CD8-positive, alpha-beta memory T cell (primary cell): ENCODE measurements at regions not wholly inside any gene's neighbourhood (a gene's known extent, or its start where the extent isn't known, plus 50 kb on each side); places are given as distances from the start of the nearest gene placed in this dataset.

Experiments
- CTCF ChIA-PET: fragments of 350-600 bp; sonication (Branson Sonifier 250); formaldehyde crosslinking; loops from one replicate; lab custom pipeline; 2021; ENCODE audit warnings: antibody characterized with exemption; lab: Charles Lee
- POLR2A ChIA-PET: fragments of 350-600 bp; sonication (Branson Sonifier 250); formaldehyde crosslinking; loops from one replicate; lab custom pipeline; 2021; ENCODE audit warnings: antibody characterized with exemption; lab: Charles Lee
- DNase-seq, 5 donors: peaks; one replicate each; pipeline versions ENCODE4 v3.0.0 to v3.0.0-alpha.2; 2020 to 2022; ENCODE audit warnings: mixed read lengths in 1 of 5
- H3K27ac ChIP-seq: one replicate; pipeline ENCODE4 v1.7.0; 2013; ENCODE audit warnings: low read depth, mild to moderate bottlenecking, low read length, moderate library complexity
- H3K27me3 ChIP-seq: 2 replicates; pipeline ENCODE4 v1.7.0; 2013; ENCODE audit warnings: low read length, mild to moderate bottlenecking; ENCODE audit not compliant: insufficient read depth, poor library complexity, severe bottlenecking
- H3K36me3 ChIP-seq: 2 replicates; pipeline ENCODE4 v1.7.0; 2013; ENCODE audit warnings: mild to moderate bottlenecking, low read length, moderate library complexity; ENCODE audit not compliant: insufficient read depth
- H3K4me1 ChIP-seq: 2 replicates; pipeline ENCODE4 v1.7.0; 2013; ENCODE audit warnings: mild to moderate bottlenecking, low read length, moderate library complexity; ENCODE audit not compliant: insufficient read depth
- H3K4me3 ChIP-seq: 2 replicates; pipeline ENCODE4 v1.7.0; 2013; ENCODE audit warnings: mild to moderate bottlenecking, low read length
- H3K9me3 ChIP-seq: 2 replicates; pipeline ENCODE4 v1.7.0; 2013; ENCODE audit warnings: mild to moderate bottlenecking, low read length
- H3K27ac Mint-ChIP-seq, 8 donors: one replicate each; pipeline ENCODE4 v1.8.0; 2020 to 2021; ENCODE audit warnings: mixed read lengths in 8 of 8, mild to moderate bottlenecking in 6 of 8, inconsistent platforms in 3 of 8, moderate library complexity in 3 of 8
- H3K27me3 Mint-ChIP-seq, 2 donors: one replicate each; pipeline ENCODE4 v1.8.0; 2020 to 2021; ENCODE audit warnings: mixed read lengths in 2 of 2, mild to moderate bottlenecking in 1 of 2, moderate library complexity in 1 of 2
- H3K36me3 Mint-ChIP-seq, 3 donors: one replicate each; pipeline ENCODE4 v1.8.0; 2020 to 2021; ENCODE audit warnings: mixed read lengths in 3 of 3, inconsistent platforms in 1 of 3, mild to moderate bottlenecking in 1 of 3
- H3K4me1 Mint-ChIP-seq, 3 donors: one replicate each; pipeline ENCODE4 v1.8.0; 2020 to 2021; ENCODE audit warnings: mixed read lengths in 3 of 3, inconsistent platforms in 1 of 3, mild to moderate bottlenecking in 1 of 3
- H3K4me3 Mint-ChIP-seq, 7 donors: one replicate each; pipeline ENCODE4 v1.8.0; 2020 to 2021; ENCODE audit warnings: mixed read lengths in 7 of 7, mild to moderate bottlenecking in 6 of 7, moderate library complexity in 4 of 7, inconsistent platforms in 2 of 7
- H3K9me3 Mint-ChIP-seq, 5 donors: one replicate each; pipeline ENCODE4 v1.8.0; 2020 to 2022; ENCODE audit warnings: mixed read lengths in 5 of 5, mild to moderate bottlenecking in 3 of 5, moderate library complexity in 2 of 5, inconsistent platforms in 1 of 5

DNA sequence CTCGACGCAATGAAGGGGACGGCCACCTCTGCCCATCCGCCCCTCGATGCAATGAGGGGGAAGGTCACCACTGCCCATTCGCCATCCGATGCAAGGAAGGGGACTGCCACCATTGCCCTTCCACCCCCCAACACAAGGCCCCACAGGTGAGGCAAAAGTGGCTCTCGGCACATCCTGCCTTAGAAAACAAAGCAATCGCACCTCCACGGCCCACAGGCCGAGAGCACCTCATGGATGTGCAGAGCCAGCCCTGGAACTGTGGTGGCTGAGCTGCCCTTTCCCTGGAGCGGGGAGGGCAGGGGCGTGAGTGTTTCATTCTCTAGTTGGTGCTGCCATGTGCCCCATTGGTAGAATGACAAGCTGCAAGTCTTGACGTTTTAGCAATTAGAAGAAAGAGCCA is 320.6 kb upstream of the SALL3 start:
- Histone ChIP-seq H3K36me3 (no peaks in the 10 kb centered on the region), H3K4me1 (no peaks in the 10 kb centered on the region), H3K27ac (no peak overlapping the region), H3K4me3 (no peak overlapping the region), H3K9me3 (no peaks in the 10 kb centered on the region), H3K27me3 (no peaks in the 10 kb centered on the region)
- CTCF ChIA-PET, result no interaction called here
- no peak for DNase-seq
- no peaks in the 10 kb centered on the region for H3K36me3 Mint-ChIP-seq
- H3K4me3 Mint-ChIP-seq, result no peak overlapping the region
- no peak overlapping the region for H3K27ac Mint-ChIP-seq
- H3K9me3 Mint-ChIP-seq, result peaks cover 0 to 7% (median 3%) of the 10 kb centered on the region in 5 donors
- H3K4me1 Mint-ChIP-seq, result no peaks in the 10 kb centered on the region
- POLR2A ChIA-PET, result no interaction called here
- peaks cover 4 to 14% of the 10 kb centered on the region in 2 donors for H3K27me3 Mint-ChIP-seq

DNA sequence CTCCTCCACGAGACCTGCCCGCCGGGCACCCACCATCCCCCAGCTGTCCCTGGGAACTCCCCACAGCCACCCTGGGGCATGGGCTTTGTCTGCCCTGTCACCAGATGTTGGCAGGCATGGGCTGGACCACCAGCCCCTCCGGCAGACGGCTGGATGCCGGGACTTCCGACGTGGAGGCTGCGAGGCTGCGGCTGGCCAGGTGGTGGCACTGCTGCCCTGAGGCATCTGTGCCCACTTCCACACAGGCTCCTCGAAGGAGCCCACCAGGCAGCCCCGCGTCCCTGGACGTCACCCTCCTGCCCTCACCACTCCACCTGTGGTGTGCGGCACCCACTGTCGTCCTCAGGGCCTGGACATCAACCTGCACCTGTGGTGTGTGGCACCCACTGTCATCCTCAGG is 319.9 kb upstream of the SALL3 start:
- CTCF ChIA-PET, result no interaction called here
- H3K4me1 Mint-ChIP-seq, result no peaks in the 10 kb centered on the region
- Histone ChIP-seq H3K9me3 (no peaks in the 10 kb centered on the region), H3K4me1 (no peaks in the 10 kb centered on the region), H3K27ac (no peak overlapping the region), H3K36me3 (no peaks in the 10 kb centered on the region), H3K4me3 (no peak overlapping the region), H3K27me3 (no peaks in the 10 kb centered on the region)
- no peak overlapping the region for H3K27ac Mint-ChIP-seq
- POLR2A ChIA-PET, result no interaction called here
- no peak overlapping the region for H3K4me3 Mint-ChIP-seq
- peaks cover 0 to 7% (median 3%) of the 10 kb centered on the region in 5 donors for H3K9me3 Mint-ChIP-seq
- DNase-seq, result no peak
- peaks cover 4 to 14% of the 10 kb centered on the region in 2 donors for H3K27me3 Mint-ChIP-seq
- no peaks in the 10 kb centered on the region for H3K36me3 Mint-ChIP-seq

DNA sequence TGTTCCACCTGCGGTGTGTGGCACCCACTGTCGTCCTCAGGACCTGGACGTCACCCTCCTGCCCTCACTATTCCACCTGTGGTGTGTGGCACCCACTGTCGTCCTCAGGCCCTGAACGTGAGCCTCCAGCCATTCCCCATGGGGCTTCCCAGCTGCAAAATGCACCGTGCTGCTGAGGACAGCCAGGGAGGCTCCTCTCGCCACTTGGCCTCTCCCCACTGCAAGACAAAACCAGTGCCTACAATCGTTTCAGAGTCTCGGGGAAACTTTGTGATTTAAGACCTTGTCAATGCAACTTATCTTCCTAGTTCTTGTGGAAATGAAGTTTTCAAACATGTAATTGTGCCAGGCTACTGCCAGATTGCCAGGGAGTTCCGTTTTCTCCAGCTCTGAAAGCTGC is 319.3 kb upstream of the SALL3 start:
- Mint-ChIP-seq H3K4me3 (no peak overlapping the region), H3K27ac (no peak overlapping the region), H3K9me3 (peaks cover 0 to 7% (median 3%) of the 10 kb centered on the region in 5 donors), H3K27me3 (peaks cover 4 to 14% of the 10 kb centered on the region in 2 donors), H3K4me1 (no peaks in the 10 kb centered on the region), H3K36me3 (no peaks in the 10 kb centered on the region)
- no peak overlapping the region for H3K4me3 ChIP-seq
- ChIA-PET CTCF (no interaction called here), POLR2A (no interaction called here)
- no peak overlapping the region for H3K27ac ChIP-seq
- no peaks in the 10 kb centered on the region for H3K27me3 ChIP-seq
- no peaks in the 10 kb centered on the region for H3K4me1 ChIP-seq
- no peak for DNase-seq
- H3K36me3 ChIP-seq, result no peaks in the 10 kb centered on the region
- no peaks in the 10 kb centered on the region for H3K9me3 ChIP-seq

DNA sequence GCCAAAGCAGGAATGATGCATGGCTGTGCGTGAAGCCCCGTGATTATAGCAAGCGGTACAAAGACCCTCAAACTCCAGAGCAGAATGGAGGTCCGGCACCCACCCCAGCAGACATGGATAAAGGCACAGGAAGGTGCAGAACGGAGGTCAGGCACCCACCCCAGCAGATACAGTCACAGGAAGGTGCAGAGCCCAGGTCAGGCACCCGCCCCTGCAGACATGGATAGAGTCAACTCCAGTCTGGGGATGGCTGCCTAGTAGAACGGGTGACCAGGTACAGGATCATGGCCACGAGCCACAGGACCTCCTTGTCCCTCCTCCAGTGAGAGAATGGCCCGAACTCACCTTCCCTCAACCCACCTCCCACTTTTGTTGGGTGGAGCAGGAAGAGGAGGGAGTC is 318.3 kb upstream of the SALL3 start:
- ChIA-PET CTCF (no interaction called here), POLR2A (no interaction called here)
- no peaks in the 10 kb centered on the region for H3K27me3 ChIP-seq
- no peaks in the 10 kb centered on the region for H3K9me3 ChIP-seq
- no peak overlapping the region for H3K27ac ChIP-seq
- no peak for DNase-seq
- no peaks in the 10 kb centered on the region for H3K36me3 Mint-ChIP-seq
- no peaks in the 10 kb centered on the region for H3K4me1 ChIP-seq
- peaks cover 0 to 5% (median 0%) of the 10 kb centered on the region in 5 donors for H3K9me3 Mint-ChIP-seq
- no peak overlapping the region for H3K4me3 ChIP-seq
- no peaks in the 10 kb centered on the region for H3K4me1 Mint-ChIP-seq
- H3K27ac Mint-ChIP-seq, result peak overlapping the region in 1 of 8 donors; percentile 70
- peaks cover 4 to 14% of the 10 kb centered on the region in 2 donors for H3K27me3 Mint-ChIP-seq
- H3K4me3 Mint-ChIP-seq, result no peak overlapping the region
- H3K36me3 ChIP-seq, result no peaks in the 10 kb centered on the region

DNA sequence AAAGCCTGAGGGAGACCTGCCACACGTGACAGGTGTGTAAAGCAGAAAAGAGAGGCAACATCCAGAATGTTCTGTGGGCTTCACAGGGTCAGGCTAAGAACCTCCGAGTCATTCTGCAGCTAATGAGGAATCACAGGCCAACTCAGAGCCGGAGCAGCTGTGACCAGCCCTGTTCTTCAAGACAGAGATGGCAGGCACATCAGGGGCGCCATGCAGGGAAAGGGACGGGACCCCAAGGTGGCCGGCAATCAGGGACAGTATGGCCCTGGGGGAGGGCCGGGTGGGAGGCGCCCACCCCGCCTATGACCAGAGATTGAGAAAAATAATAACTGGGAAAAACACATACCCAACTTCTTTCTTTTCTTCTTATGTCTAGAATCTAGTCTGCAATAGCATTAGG is 316.7 kb upstream of the SALL3 start:
- CTCF ChIA-PET, result no interaction called here
- peaks cover 4 to 14% of the 10 kb centered on the region in 2 donors for H3K27me3 Mint-ChIP-seq

DNA sequence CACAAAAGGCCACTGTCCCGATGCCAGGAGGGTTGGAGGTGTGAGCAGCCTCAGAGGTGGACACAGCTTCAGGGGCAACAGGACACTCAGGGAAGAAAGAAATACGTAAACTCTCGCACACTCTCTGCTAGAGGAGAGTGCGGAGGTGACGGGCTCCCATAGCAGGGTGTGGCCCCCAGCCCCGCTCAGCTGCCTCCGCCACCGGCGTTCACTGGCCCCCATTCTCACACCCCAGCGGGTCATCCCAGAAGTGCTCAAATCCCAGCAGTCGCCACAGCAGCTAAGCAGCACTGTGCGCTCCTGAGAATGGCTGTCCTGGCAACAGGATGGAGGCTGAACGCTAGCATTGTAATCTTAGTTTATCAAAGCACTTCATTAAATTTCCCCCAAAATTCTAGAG is 315.6 kb upstream of the SALL3 start:
- Mint-ChIP-seq H3K4me3 (no peak overlapping the region), H3K27ac (no peak overlapping the region), H3K27me3 (peaks cover 4 to 9% of the 10 kb centered on the region in 2 donors), H3K9me3 (peaks cover 0 to 3% (median 0%) of the 10 kb centered on the region in 5 donors), H3K4me1 (no peaks in the 10 kb centered on the region), H3K36me3 (no peaks in the 10 kb centered on the region)
- no peaks in the 10 kb centered on the region for H3K9me3 ChIP-seq
- DNase-seq, result no peak
- CTCF ChIA-PET, result no interaction called here
- H3K4me1 ChIP-seq, result no peaks in the 10 kb centered on the region
- POLR2A ChIA-PET, result no interaction called here
- H3K36me3 ChIP-seq, result no peaks in the 10 kb centered on the region
- H3K27ac ChIP-seq, result no peak overlapping the region
- no peaks in the 10 kb centered on the region for H3K27me3 ChIP-seq
- no peak overlapping the region for H3K4me3 ChIP-seq

More for the DNA sequence above, 316.7 kb upstream of the SALL3 start:
- H3K9me3 ChIP-seq, result no peaks in the 10 kb centered on the region
- no peaks in the 10 kb centered on the region for H3K36me3 ChIP-seq
- H3K4me3 ChIP-seq, result no peak overlapping the region
- H3K27me3 ChIP-seq, result no peaks in the 10 kb centered on the region
- no peaks in the 10 kb centered on the region for H3K4me1 Mint-ChIP-seq
- peaks cover 0 to 3% (median 0%) of the 10 kb centered on the region in 5 donors for H3K9me3 Mint-ChIP-seq
- H3K27ac ChIP-seq, result no peak overlapping the region
- no peak overlapping the region for H3K27ac Mint-ChIP-seq
- H3K36me3 Mint-ChIP-seq, result no peaks in the 10 kb centered on the region
- POLR2A ChIA-PET, result no interaction called here
- H3K4me3 Mint-ChIP-seq, result no peak overlapping the region
- no peaks in the 10 kb centered on the region for H3K4me1 ChIP-seq
- no peak for DNase-seq

DNA sequence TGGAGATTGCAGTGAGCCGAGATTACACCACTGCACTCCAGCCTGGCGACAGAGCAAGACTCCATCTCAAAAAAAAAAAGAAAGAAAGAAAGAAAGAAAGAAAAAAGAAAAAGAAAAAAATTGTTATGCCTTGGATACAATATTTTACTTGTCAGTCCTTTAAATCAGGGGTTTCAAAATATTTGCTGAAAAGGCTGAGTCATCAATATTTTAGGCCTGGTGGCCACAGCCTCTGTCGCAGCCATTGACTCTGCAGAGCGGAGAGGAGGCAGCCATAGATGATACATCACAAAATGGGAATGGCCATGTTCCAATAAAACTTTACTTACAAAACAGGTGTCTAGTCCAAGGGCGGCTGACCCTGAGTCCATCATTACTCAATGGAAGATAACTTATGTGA is 314.8 kb upstream of the SALL3 start:
- CTCF ChIA-PET, result no interaction called here

DNA sequence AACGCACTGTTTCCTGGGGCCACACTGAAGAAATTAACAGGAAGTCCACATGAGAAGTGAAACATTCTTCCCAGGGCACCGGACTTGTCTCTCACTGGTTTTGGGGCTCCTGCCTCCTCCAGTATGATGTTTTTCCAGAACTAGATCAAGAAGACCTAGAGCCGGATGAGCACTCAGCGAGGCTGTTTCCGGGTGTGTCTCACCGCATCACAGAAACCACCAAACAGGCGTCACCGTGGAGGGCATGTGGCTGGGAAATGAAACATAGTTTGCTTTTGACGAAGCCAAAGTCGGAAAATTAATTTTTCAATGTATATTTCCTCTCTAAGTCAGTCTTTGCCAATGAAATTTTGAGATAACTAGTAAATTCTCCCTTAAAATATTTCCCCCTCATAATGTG is 314.0 kb upstream of the SALL3 start:
- H3K27ac Mint-ChIP-seq, result no peak overlapping the region
- H3K36me3 Mint-ChIP-seq, result no peaks in the 10 kb centered on the region
- H3K4me3 Mint-ChIP-seq, result no peak overlapping the region
- no peaks in the 10 kb centered on the region for H3K27me3 ChIP-seq
- peaks cover 2 to 5% of the 10 kb centered on the region in 2 donors for H3K27me3 Mint-ChIP-seq
- H3K9me3 Mint-ChIP-seq, result peaks cover 0 to 3% (median 0%) of the 10 kb centered on the region in 5 donors
- CTCF ChIA-PET, result no interaction called here
- no peak overlapping the region for H3K27ac ChIP-seq
- no peak for DNase-seq
- POLR2A ChIA-PET, result no interaction called here
- no peak overlapping the region for H3K4me3 ChIP-seq
- no peaks in the 10 kb centered on the region for H3K9me3 ChIP-seq
- H3K4me1 Mint-ChIP-seq, result no peaks in the 10 kb centered on the region
- H3K36me3 ChIP-seq, result no peaks in the 10 kb centered on the region
- H3K4me1 ChIP-seq, result no peaks in the 10 kb centered on the region

More for the DNA sequence above, 314.8 kb upstream of the SALL3 start:
- POLR2A ChIA-PET, result no interaction called here
- no peak overlapping the region for H3K27ac ChIP-seq
- Mint-ChIP-seq H3K27me3 (peaks cover 4 to 9% of the 10 kb centered on the region in 2 donors), H3K36me3 (no peaks in the 10 kb centered on the region), H3K9me3 (peaks cover 0 to 3% (median 0%) of the 10 kb centered on the region in 5 donors), H3K4me1 (no peaks in the 10 kb centered on the region), H3K27ac (no peak overlapping the region), H3K4me3 (no peak overlapping the region)
- no peaks in the 10 kb centered on the region for H3K9me3 ChIP-seq
- H3K27me3 ChIP-seq, result no peaks in the 10 kb centered on the region
- H3K36me3 ChIP-seq, result no peaks in the 10 kb centered on the region
- no peak overlapping the region for H3K4me3 ChIP-seq
- DNase-seq, result no peak
- no peaks in the 10 kb centered on the region for H3K4me1 ChIP-seq
